Pulmonary artery endothelial cell (primary cell): ENCODE measurements at regions not wholly inside any gene's neighbourhood (a gene's known extent, or its start where the extent isn't known, plus 50 kb on each side); places are given as distances from the start of the nearest gene placed in this dataset.
A peak's percentile ranks its signal among the peaks of the same experiment; 100 is the strongest.
"Not testable (repeated sequence)": the region's sequence is repeated elsewhere in the genome, so short reads cannot be mapped to it uniquely, and the experiment has no call there.

Experiments used
- DNase-seq: peaks from one replicate; pipeline ENCODE4 v3.0.0-alpha.2; 2011; ENCODE audit warnings: low read depth, low spot score

- no peak for DNase-seq
Measured at GRCh38 chr13:38159710-38160109, 189.9 kb upstream of the UFM1 start.

GRCh38 chr13:38147050-38147449, 202.6 kb upstream of the UFM1 start:
- no peak for DNase-seq

GRCh38 chr13:38141792-38142191, 207.9 kb upstream of the UFM1 start:
- no peak for DNase-seq

GRCh38 chr13:38135592-38135991, 214.1 kb upstream of the UFM1 start:
- DNase-seq: no peak

GRCh38 chr13:38121267-38121666, 228.4 kb upstream of the UFM1 start:
- no peak for DNase-seq

- DNase-seq: no peak
Measured at GRCh38 chr13:38103851-38104250, 234.3 kb upstream of the TRPC4 start.

GRCh38 chr13:38099751-38100150, 230.2 kb upstream of the TRPC4 start:
- no peak for DNase-seq

- DNase-seq: no peak
Measured at GRCh38 chr13:38093425-38093824, 223.9 kb upstream of the TRPC4 start.

- no peak for DNase-seq
Measured at GRCh38 chr13:38090913-38091312, 221.3 kb upstream of the TRPC4 start.

- no peak for DNase-seq
Measured at GRCh38 chr13:38086721-38087120, 217.1 kb upstream of the TRPC4 start.

- no peak for DNase-seq
Measured at GRCh38 chr13:38086013-38086412, 216.4 kb upstream of the TRPC4 start.

GRCh38 chr13:38073931-38074330, 204.4 kb upstream of the TRPC4 start:
- DNase-seq: no peak

- no peak for DNase-seq
Measured at GRCh38 chr13:38072696-38073095, 203.1 kb upstream of the TRPC4 start.

- DNase-seq: not testable (repeated sequence)
Measured at GRCh38 chr13:38071340-38071739, 201.8 kb upstream of the TRPC4 start.

- no peak for DNase-seq
Measured at GRCh38 chr13:38053896-38054295, 184.3 kb upstream of the TRPC4 start.

GRCh38 chr13:38046049-38046376, 176.4 kb upstream of the TRPC4 start:
- DNase-seq: no peak

GRCh38 chr13:38045278-38046048, 175.9 kb upstream of the TRPC4 start:
- DNase-seq: no peak

- no peak for DNase-seq
Measured at GRCh38 chr13:38044067-38044466, 174.5 kb upstream of the TRPC4 start.

GRCh38 chr13:38042771-38043170, 173.2 kb upstream of the TRPC4 start:
- no peak for DNase-seq

GRCh38 chr13:38024431-38024830, 154.9 kb upstream of the TRPC4 start:
- DNase-seq: no peak

GRCh38 chr13:38017320-38017719, 147.7 kb upstream of the TRPC4 start:
- DNase-seq: no peak

- peak; percentile 1 for DNase-seq
Measured at GRCh38 chr13:38013676-38014075, 144.1 kb upstream of the TRPC4 start.

GRCh38 chr13:38012096-38012495, 142.5 kb upstream of the TRPC4 start:
- DNase-seq: no peak

GRCh38 chr13:38008636-38009035, 139.1 kb upstream of the TRPC4 start:
- no peak for DNase-seq
